Liver (tissue), 8 donors: ENCODE measurements at regions not wholly inside any gene's neighbourhood (a gene's known extent, or its start where the extent isn't known, plus 50 kb on each side); places are given as distances from the start of the nearest gene placed in this dataset.

Source experiments
- DNase-seq: peaks from one replicate; pipeline ENCODE4 v3.0.0-alpha.2; 2017; ENCODE audit warnings: low spot score
- H3K27ac ChIP-seq, 2 donors: one replicate each; pipeline ENCODE4 v1.7.0; 2013; ENCODE audit warnings: inconsistent platforms in 2 of 2, low read length in 2 of 2, control low read depth in 1 of 2, low read depth in 1 of 2, mild to moderate bottlenecking in 1 of 2
- H3K27me3 ChIP-seq, 4 donors: one replicate each; pipeline versions ENCODE4 v1.6.1 to v1.7.0; 2013; ENCODE audit warnings: low read length in 3 of 4, inconsistent platforms in 1 of 4, mild to moderate bottlenecking in 1 of 4, moderate library complexity in 1 of 4; ENCODE audit not compliant: control insufficient read depth in 4 of 4, insufficient read depth in 4 of 4
- H3K36me3 ChIP-seq, 4 donors: one replicate each; pipeline versions ENCODE4 v1.6.1 to v1.7.0; 2013; ENCODE audit warnings: low read length in 3 of 4, mild to moderate bottlenecking in 3 of 4, low read depth in 1 of 4, moderate library complexity in 1 of 4; ENCODE audit not compliant: control insufficient read depth in 4 of 4, insufficient read depth in 3 of 4
- H3K4me1 ChIP-seq, 4 donors: one replicate each; pipeline versions ENCODE4 v1.6.1 to v1.7.0; 2013; ENCODE audit warnings: low read length in 3 of 4, mild to moderate bottlenecking in 3 of 4, moderate library complexity in 1 of 4; ENCODE audit not compliant: control insufficient read depth in 4 of 4, insufficient read depth in 4 of 4
- H3K4me3 ChIP-seq, 3 donors: one replicate each; pipeline versions ENCODE4 v1.6.1 to v1.7.0; 2013; ENCODE audit warnings: low read length in 3 of 3, control low read depth in 1 of 3, low read depth in 1 of 3, mild to moderate bottlenecking in 1 of 3
- H3K9ac ChIP-seq, 2 donors: one replicate each; pipeline ENCODE4 v1.7.0; 2013; ENCODE audit warnings: low read length in 2 of 2, mild to moderate bottlenecking in 2 of 2, moderate library complexity in 2 of 2, control low read depth in 1 of 2, low read depth in 1 of 2
- H3K9me3 ChIP-seq, 4 donors: one replicate each; pipeline versions ENCODE4 v1.6.1 to v1.7.0; 2013; ENCODE audit warnings: low read length in 3 of 4; ENCODE audit not compliant: control insufficient read depth in 4 of 4
- CTCF ChIP-seq: fragments of 150-350 bp; IDR thresholded peaks from 2 replicates; pipeline ENCODE4 v1.5.1; 2017; ENCODE audit warnings: improper control_type of control experiment, low read depth, low read length; ENCODE audit not compliant: missing input control
- FOXA1 ChIP-seq: IDR thresholded peaks from 2 replicates; pipeline ENCODE4 v1.6.1; 2016; ENCODE audit warnings: antibody characterized with exemption
- FOXA2 ChIP-seq: IDR thresholded peaks from 2 replicates; pipeline ENCODE4 v1.6.1; 2016; ENCODE audit warnings: antibody characterized with exemption
- GABPA ChIP-seq, 2 donors: IDR thresholded peaks in 1 of 2; conservative IDR thresholded peaks in 1 of 2; 2 replicates each; pipeline ENCODE4 v1.6.1; 2016; ENCODE audit warnings: antibody characterized with exemption in 2 of 2, mild to moderate bottlenecking in 1 of 2, moderate library complexity in 1 of 2
- HNF4G ChIP-seq: IDR thresholded peaks from 2 replicates; pipeline ENCODE4 v1.6.1; 2016; ENCODE audit warnings: antibody characterized with exemption
- JUND ChIP-seq, 2 donors: IDR thresholded peaks; 2 replicates each; pipeline ENCODE4 v1.6.1; 2016; ENCODE audit warnings: antibody characterized with exemption in 2 of 2
- NR2F2 ChIP-seq: IDR thresholded peaks from 2 replicates; pipeline ENCODE4 v1.6.1; 2016; ENCODE audit warnings: antibody characterized with exemption
- RAD21 ChIP-seq, 2 donors: IDR thresholded peaks; 2 replicates each; pipeline ENCODE4 v1.6.1; 2016; ENCODE audit warnings: antibody characterized with exemption in 2 of 2, mild to moderate bottlenecking in 2 of 2
- RXRA ChIP-seq, 2 donors: IDR thresholded peaks; 2 replicates each; pipeline ENCODE4 v1.6.1; 2017 to 2018; ENCODE audit warnings: antibody characterized with exemption in 2 of 2, mild to moderate bottlenecking in 1 of 2
- SP1 ChIP-seq: IDR thresholded peaks from 2 replicates; pipeline ENCODE4 v1.6.1; 2018; ENCODE audit warnings: antibody characterized with exemption, mild to moderate bottlenecking
- YY1 ChIP-seq: IDR thresholded peaks from 2 replicates; pipeline ENCODE4 v1.6.1; 2016; ENCODE audit warnings: antibody characterized with exemption, mild to moderate bottlenecking
- ZBTB33 ChIP-seq: IDR thresholded peaks from 2 replicates; pipeline ENCODE4 v1.6.1; 2016; ENCODE audit warnings: antibody characterized with exemption
- WGBS: extraction: QIAGEN DNeasy Blood & Tissue Kit; methylation state at CpG from one replicate; pipeline ENCODE4 v1.1.7; 2013; 5-methylcytosine and 5-hydroxymethylcytosine counted together
- TF ChIP-seq, protein P1 (sequence below): IDR thresholded peaks from 2 replicates; pipeline ENCODE4 v1.6.1; 2016; ENCODE audit warnings: antibody characterized with exemption, mild to moderate bottlenecking
- TF ChIP-seq, protein P2 (sequence below): IDR thresholded peaks from 2 replicates; pipeline ENCODE4 v1.6.1; 2016; ENCODE audit warnings: antibody characterized with exemption
- TF ChIP-seq, protein P3 (sequence below): IDR thresholded peaks from 2 replicates; pipeline ENCODE4 v1.6.1; 2016; ENCODE audit warnings: antibody characterized with exemption
- donor health status: healthy.
- donor health status: healthy.
- donor health status: healthy.
- donor health status: healthy.
- donor health status: healthy.

DNA sequence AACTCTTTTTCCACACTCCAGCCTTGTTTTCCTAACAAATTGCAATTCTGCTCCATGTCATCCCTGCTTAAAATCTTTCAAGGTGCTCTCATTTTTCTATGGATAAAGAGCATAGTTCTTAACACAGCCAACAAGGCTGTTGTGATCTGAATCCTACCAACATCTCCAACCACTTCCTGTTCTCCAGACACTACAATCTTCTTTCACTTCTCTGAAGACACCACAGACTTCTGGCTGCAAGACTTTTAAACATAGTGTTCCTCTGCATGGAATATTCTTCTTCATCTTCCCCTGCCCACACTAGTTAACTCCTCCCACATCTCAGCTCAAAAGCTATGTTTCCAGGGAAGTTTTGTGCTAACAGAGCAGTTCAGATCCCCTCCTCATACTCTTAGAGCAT is 404.8 kb downstream of the MAN2A1 start:
- Histone ChIP-seq H3K27ac (no peak overlapping the region), H3K9ac (no peak overlapping the region), H3K4me1 (peaks cover 0 to 10% (median 3%) of the 10 kb centered on the region in 4 donors), H3K27me3 (no peaks in the 10 kb centered on the region), H3K9me3 (no peaks in the 10 kb centered on the region), H3K4me3 (no peak overlapping the region), H3K36me3 (no peaks in the 10 kb centered on the region)
- no peak for DNase-seq
- TF ChIP-seq HNF4G (no peak), ZBTB33 (no peak), RAD21 (IDR thresholded peaks at IDR 0.05) (no peak), SP1 (no peak), RXRA (IDR thresholded peaks at IDR 0.05) (no peak), YY1 (no peak), GABPA (IDR thresholded peaks at IDR 0.05 in 1 of 2, conservative IDR thresholded peaks at IDR 0.05 in 1 of 2) (no peak), CTCF (no peak), JUND (IDR thresholded peaks at IDR 0.05) (no peak), NR2F2 (no peak)
- TF ChIP-seq, protein P1, sequence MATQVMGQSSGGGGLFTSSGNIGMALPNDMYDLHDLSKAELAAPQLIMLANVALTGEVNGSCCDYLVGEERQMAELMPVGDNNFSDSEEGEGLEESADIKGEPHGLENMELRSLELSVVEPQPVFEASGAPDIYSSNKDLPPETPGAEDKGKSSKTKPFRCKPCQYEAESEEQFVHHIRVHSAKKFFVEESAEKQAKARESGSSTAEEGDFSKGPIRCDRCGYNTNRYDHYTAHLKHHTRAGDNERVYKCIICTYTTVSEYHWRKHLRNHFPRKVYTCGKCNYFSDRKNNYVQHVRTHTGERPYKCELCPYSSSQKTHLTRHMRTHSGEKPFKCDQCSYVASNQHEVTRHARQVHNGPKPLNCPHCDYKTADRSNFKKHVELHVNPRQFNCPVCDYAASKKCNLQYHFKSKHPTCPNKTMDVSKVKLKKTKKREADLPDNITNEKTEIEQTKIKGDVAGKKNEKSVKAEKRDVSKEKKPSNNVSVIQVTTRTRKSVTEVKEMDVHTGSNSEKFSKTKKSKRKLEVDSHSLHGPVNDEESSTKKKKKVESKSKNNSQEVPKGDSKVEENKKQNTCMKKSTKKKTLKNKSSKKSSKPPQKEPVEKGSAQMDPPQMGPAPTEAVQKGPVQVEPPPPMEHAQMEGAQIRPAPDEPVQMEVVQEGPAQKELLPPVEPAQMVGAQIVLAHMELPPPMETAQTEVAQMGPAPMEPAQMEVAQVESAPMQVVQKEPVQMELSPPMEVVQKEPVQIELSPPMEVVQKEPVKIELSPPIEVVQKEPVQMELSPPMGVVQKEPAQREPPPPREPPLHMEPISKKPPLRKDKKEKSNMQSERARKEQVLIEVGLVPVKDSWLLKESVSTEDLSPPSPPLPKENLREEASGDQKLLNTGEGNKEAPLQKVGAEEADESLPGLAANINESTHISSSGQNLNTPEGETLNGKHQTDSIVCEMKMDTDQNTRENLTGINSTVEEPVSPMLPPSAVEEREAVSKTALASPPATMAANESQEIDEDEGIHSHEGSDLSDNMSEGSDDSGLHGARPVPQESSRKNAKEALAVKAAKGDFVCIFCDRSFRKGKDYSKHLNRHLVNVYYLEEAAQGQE, result no peak
- TF ChIP-seq, protein P2, sequence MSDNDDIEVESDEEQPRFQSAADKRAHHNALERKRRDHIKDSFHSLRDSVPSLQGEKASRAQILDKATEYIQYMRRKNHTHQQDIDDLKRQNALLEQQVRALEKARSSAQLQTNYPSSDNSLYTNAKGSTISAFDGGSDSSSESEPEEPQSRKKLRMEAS, result no peak
- TF ChIP-seq, protein P3, sequence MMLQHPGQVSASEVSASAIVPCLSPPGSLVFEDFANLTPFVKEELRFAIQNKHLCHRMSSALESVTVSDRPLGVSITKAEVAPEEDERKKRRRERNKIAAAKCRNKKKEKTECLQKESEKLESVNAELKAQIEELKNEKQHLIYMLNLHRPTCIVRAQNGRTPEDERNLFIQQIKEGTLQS, result no peak

DNA sequence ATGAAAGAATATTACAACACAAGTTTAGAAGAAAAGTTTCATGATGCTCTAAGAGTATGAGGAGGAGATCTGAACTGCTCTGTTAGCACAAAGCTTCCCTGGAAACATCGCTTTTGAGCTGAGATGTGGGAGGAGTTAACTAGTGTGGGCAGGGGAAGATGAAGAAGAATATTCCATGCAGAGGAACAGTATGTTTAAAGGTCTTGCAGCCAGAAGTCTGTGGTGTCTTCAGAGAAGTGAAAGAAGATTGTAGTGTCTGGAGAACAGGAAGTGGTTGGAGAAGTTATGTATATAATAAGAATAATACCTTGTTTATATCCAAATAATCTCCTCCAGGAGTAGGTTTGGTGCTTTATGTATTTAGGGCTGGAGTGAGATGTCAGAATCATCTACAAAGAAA is 406.7 kb downstream of the MAN2A1 start:
- H3K36me3 ChIP-seq, result no peaks in the 10 kb centered on the region
- no peak overlapping the region for H3K4me3 ChIP-seq
- no peak for TF ChIP-seq SP1
- no peak for TF ChIP-seq JUND (IDR thresholded peaks at IDR 0.05)
- TF ChIP-seq FOXA1, result no peak
- TF ChIP-seq CTCF, result no peak
- no peak for TF ChIP-seq YY1
- TF ChIP-seq FOXA2, result no peak
- no peak for TF ChIP-seq NR2F2
- TF ChIP-seq, protein P3, result no peak
- no peaks in the 10 kb centered on the region for H3K27me3 ChIP-seq
- no peaks in the 10 kb centered on the region for H3K9me3 ChIP-seq
- DNase-seq, result no peak
- no peak overlapping the region for H3K9ac ChIP-seq
- H3K27ac ChIP-seq, result no peak overlapping the region
- 87% methylated on average over 1 of the region's 1 CpG for WGBS
- peaks cover 0 to 10% (median 3%) of the 10 kb centered on the region in 4 donors for H3K4me1 ChIP-seq
